Panc1 (cell line): ENCODE measurements at regions not wholly inside any gene's neighbourhood (a gene's known extent, or its start where the extent isn't known, plus 50 kb on each side); places are given as distances from the start of the nearest gene placed in this dataset.

Experiments
- CTCF ChIP-seq: fragments of 450-650 bp; IDR thresholded peaks from 2 replicates; pipeline ENCODE4 v1.5.1; 2017; ENCODE audit warnings: mild to moderate bottlenecking
- POLR2AphosphoS5 ChIP-seq: IDR thresholded peaks from 2 replicates; pipeline ENCODE4 v1.6.1; 2012; ENCODE audit warnings: mild to moderate bottlenecking, low read depth, low read length, moderate library complexity
- REST ChIP-seq, 2 experiments: IDR thresholded peaks; 2 replicates each; pipeline ENCODE4 v1.6.1; 2011 to 2012; ENCODE audit warnings: low read depth in 2 of 2, control low read depth in 1 of 2, low read length in 1 of 2, mild to moderate bottlenecking in 1 of 2, moderate library complexity in 1 of 2; ENCODE audit not compliant: insufficient read depth in 1 of 2
- TCF7L2 ChIP-seq: IDR thresholded peaks from 2 replicates; pipeline ENCODE4 v1.6.1; 2011; ENCODE audit warnings: mild to moderate bottlenecking, low read depth, low read length, inconsistent platforms

GRCh38 chr4:100826067-100826466, 308.2 kb upstream of the EMCN start:
- TF ChIP-seq CTCF (no peak), TCF7L2 (no peak), REST (IDR thresholded peaks at IDR 0.05; ENCODE audit: insufficient read depth in 1 of 2, low read depth in 2 of 2, low read length in 1 of 2) (no peak), POLR2AphosphoS5 (no peak)
